Astrocyte (in vitro differentiated cells and primary cell): ENCODE measurements at regions not wholly inside any gene's neighbourhood (a gene's known extent, or its start where the extent isn't known, plus 50 kb on each side); places are given as distances from the start of the nearest gene placed in this dataset.

ENCODE experiments used
- DNase-seq: peaks from one replicate; pipeline ENCODE4 v3.0.0-alpha.2; 2010; ENCODE audit warnings: low read depth
- FAIRE-seq: peaks from 2 replicates; lab custom pipeline; 2011; peaks lifted over from hg19 to GRCh38; lab: Jason Lieb, UNC
- H2AFZ ChIP-seq: 2 replicates; pipeline ENCODE4 v1.6.0; 2012; ENCODE audit warnings: low read depth, low read length, inconsistent platforms
- H3K27ac ChIP-seq: 2 replicates; pipeline ENCODE4 v1.5.1; 2011; ENCODE audit warnings: low read depth, low read length, inconsistent platforms
- H3K27me3 ChIP-seq: 2 replicates; pipeline ENCODE4 v1.6.0; 2011; ENCODE audit warnings: low read length, inconsistent platforms; ENCODE audit not compliant: insufficient read depth
- H3K36me3 ChIP-seq: 2 replicates; pipeline ENCODE4 v1.5.1; 2011; ENCODE audit warnings: low read length, inconsistent platforms; ENCODE audit not compliant: insufficient read depth
- H3K4me1 ChIP-seq: 2 replicates; pipeline ENCODE4 v1.5.1; 2011; ENCODE audit warnings: low read length, inconsistent platforms; ENCODE audit not compliant: insufficient read depth
- H3K4me2 ChIP-seq: 2 replicates; pipeline ENCODE4 v1.6.0; 2012; ENCODE audit warnings: low read length, inconsistent platforms
- H3K4me3 ChIP-seq: 2 replicates; pipeline ENCODE4 v1.5.1; 2011; ENCODE audit warnings: low read depth, mild to moderate bottlenecking, low read length, inconsistent platforms; ENCODE audit not compliant: insufficient read depth
- H3K79me2 ChIP-seq: 2 replicates; pipeline ENCODE4 v1.6.0; 2012; ENCODE audit warnings: mild to moderate bottlenecking, low read length, inconsistent platforms; ENCODE audit not compliant: insufficient read depth
- H3K9ac ChIP-seq: 2 replicates; pipeline ENCODE4 v1.6.0; 2012; ENCODE audit warnings: mild to moderate bottlenecking, low read length, inconsistent platforms
- H3K9me3 ChIP-seq: 2 replicates; pipeline ENCODE4 v1.5.1; 2012; ENCODE audit warnings: low read depth, mild to moderate bottlenecking, low read length, inconsistent platforms; ENCODE audit not compliant: insufficient read depth
- H4K20me1 ChIP-seq: 2 replicates; pipeline ENCODE4 v1.6.0; 2012; ENCODE audit warnings: low read length, inconsistent platforms; ENCODE audit not compliant: insufficient read depth
- H3K27ac Mint-ChIP-seq: one replicate; pipeline ENCODE4 v1.8.0; 2021; ENCODE audit warnings: mild to moderate bottlenecking, mixed read lengths; ENCODE audit not compliant: unreplicated experiment
- H3K27me3 Mint-ChIP-seq: one replicate; pipeline ENCODE4 v1.8.0; 2021; ENCODE audit warnings: low read depth, mixed read lengths; ENCODE audit not compliant: unreplicated experiment
- H3K36me3 Mint-ChIP-seq: one replicate; pipeline ENCODE4 v1.8.0; 2021; ENCODE audit warnings: low read depth, mixed read lengths; ENCODE audit not compliant: unreplicated experiment
- H3K4me1 Mint-ChIP-seq: one replicate; pipeline ENCODE4 v1.8.0; 2021; ENCODE audit warnings: low read depth, mixed read lengths; ENCODE audit not compliant: unreplicated experiment
- H3K4me3 Mint-ChIP-seq: one replicate; pipeline ENCODE4 v1.8.0; 2021; ENCODE audit warnings: mild to moderate bottlenecking, moderate library complexity, mixed read lengths; ENCODE audit not compliant: unreplicated experiment
- H3K9me3 Mint-ChIP-seq: one replicate; pipeline ENCODE4 v1.8.0; 2021; ENCODE audit warnings: mild to moderate bottlenecking, mixed read lengths; ENCODE audit not compliant: unreplicated experiment
- CTCF ChIP-seq: IDR thresholded peaks from 2 replicates; pipeline ENCODE4 v1.5.1; 2011; ENCODE audit warnings: low read depth, mild to moderate bottlenecking, inconsistent platforms, low read length, moderate library complexity; ENCODE audit not compliant: insufficient read depth
- EZH2 ChIP-seq: IDR thresholded peaks from 2 replicates; pipeline ENCODE4 v1.6.1; 2012; ENCODE audit warnings: mild to moderate bottlenecking, low read length, inconsistent platforms; ENCODE audit not compliant: insufficient read depth

DNA sequence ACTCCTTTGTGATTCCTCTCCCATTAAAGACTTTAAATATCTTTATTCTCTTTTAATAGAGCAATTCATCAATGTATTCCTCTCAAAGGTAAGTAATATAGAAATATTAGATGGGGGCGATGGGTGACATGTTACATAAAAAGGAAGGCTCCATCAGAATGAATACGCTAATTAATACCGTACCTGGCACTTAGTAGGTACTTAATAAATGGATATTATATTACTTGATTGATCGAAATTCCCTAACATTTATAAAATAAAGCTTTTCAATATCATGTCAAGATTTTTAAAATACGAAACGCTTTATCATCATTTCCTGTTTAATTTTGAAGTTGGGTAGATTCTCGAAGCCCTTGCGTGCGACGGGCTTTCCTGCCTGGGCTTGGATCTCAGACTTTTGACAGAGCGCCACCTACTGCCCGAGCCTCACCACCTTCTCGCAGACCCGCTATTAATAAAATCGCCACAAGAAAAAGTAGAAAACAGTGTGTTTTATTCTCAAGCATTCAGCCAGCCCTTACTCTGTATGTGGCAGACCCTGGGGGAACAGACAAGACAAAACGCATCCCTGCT is 99.4 kb downstream of the C5orf15 start:
- peaks cover 2% of the 10 kb centered on the region for H3K36me3 Mint-ChIP-seq
- Histone ChIP-seq H3K9me3 (no peaks in the 10 kb centered on the region), H3K4me3 (no peak overlapping the region), H3K9ac (no peak overlapping the region), H3K4me1 (peaks cover 32% of the 10 kb centered on the region), H4K20me1 (no peaks in the 10 kb centered on the region), H3K27me3 (peaks cover 2% of the 10 kb centered on the region), H3K4me2 (peak overlapping the region; percentile 67), H3K36me3 (no peaks in the 10 kb centered on the region), H3K27ac (no peak overlapping the region), H2AFZ (peak overlapping the region; percentile 30), H3K79me2 (no peaks in the 10 kb centered on the region)
- peaks cover 23% of the 10 kb centered on the region for H3K4me1 Mint-ChIP-seq
- TF ChIP-seq CTCF (peak; percentile 79), EZH2 (no peak)
- peak; percentile 57 for DNase-seq
- no peak for FAIRE-seq
- H3K9me3 Mint-ChIP-seq = peaks cover 2% of the 10 kb centered on the region
- H3K27ac Mint-ChIP-seq = peak overlapping the region; percentile 27
- H3K27me3 Mint-ChIP-seq = peaks cover 38% of the 10 kb centered on the region
- no peak overlapping the region for H3K4me3 Mint-ChIP-seq

DNA sequence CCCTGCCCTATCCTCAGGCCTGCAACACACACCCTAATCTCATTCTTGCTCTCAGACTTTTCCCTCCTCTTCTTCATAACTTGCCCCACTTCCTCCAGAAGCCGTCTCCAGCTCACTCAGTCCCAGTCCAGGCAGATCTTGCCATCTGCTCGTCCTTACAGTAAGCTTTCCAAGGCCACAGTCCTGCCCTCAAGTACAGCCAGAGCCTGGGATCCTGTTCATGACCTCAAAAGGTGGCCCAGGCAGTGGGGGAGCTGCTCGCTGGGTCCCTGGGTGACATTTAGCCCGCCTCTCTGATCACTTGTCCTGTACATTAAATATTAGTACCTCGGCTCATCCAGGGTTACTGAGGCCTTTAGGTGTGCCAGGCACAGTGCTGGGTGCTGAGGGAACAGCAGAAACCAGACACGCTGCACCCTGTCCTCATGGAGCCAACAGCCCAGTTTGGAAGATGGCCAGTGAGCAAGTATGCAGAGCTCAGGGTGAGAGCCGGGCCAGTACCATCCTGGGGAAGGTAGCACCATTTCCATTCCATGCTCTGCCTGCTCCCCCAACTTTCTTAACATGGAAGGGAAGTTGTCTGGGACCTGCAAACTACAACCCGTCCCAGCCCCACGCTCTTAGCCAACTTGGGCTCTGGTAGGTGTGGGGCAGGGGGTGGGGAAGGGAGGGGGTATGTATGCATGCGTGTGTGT is 100.4 kb downstream of the C5orf15 start:
- H3K4me1 ChIP-seq = peaks cover 24% of the 10 kb centered on the region
- peaks cover 13% of the 10 kb centered on the region for H3K4me1 Mint-ChIP-seq
- H3K27ac ChIP-seq = no peak overlapping the region
- H3K9me3 Mint-ChIP-seq = peaks cover 2% of the 10 kb centered on the region
- no peak overlapping the region for H3K4me3 Mint-ChIP-seq
- H3K36me3 Mint-ChIP-seq = peaks cover 2% of the 10 kb centered on the region
- H3K9ac ChIP-seq = no peak overlapping the region
- no peak overlapping the region for H3K27ac Mint-ChIP-seq
- H3K27me3 ChIP-seq = peaks cover 2% of the 10 kb centered on the region
- no peak overlapping the region for H3K4me3 ChIP-seq
- H3K79me2 ChIP-seq = no peaks in the 10 kb centered on the region
- no peaks in the 10 kb centered on the region for H3K9me3 ChIP-seq
- H3K36me3 ChIP-seq = no peaks in the 10 kb centered on the region
- FAIRE-seq (no peak), DNase-seq (no peak)
- H3K4me2 ChIP-seq = no peak overlapping the region
- peaks cover 43% of the 10 kb centered on the region for H3K27me3 Mint-ChIP-seq
- no peaks in the 10 kb centered on the region for H4K20me1 ChIP-seq
- TF ChIP-seq EZH2 = no peak
- TF ChIP-seq CTCF = no peak
- no peak overlapping the region for H2AFZ ChIP-seq

GRCh38 chr5:133867341-133867740 is 101.1 kb downstream of the C5orf15 start:
- Mint-ChIP-seq H3K9me3 (peaks cover 2% of the 10 kb centered on the region), H3K4me3 (no peak overlapping the region), H3K27me3 (peaks cover 45% of the 10 kb centered on the region), H3K4me1 (peaks cover 7% of the 10 kb centered on the region), H3K36me3 (peaks cover 2% of the 10 kb centered on the region), H3K27ac (no peak overlapping the region)
- no peak overlapping the region for H3K9ac ChIP-seq
- no peak for TF ChIP-seq CTCF
- H3K27me3 ChIP-seq = peaks cover 2% of the 10 kb centered on the region
- no peaks in the 10 kb centered on the region for H3K9me3 ChIP-seq
- no peaks in the 10 kb centered on the region for H3K79me2 ChIP-seq
- no peaks in the 10 kb centered on the region for H3K36me3 ChIP-seq
- peaks cover 24% of the 10 kb centered on the region for H3K4me1 ChIP-seq
- DNase-seq = no peak
- no peak for FAIRE-seq
- H3K27ac ChIP-seq = no peak overlapping the region
- H3K4me2 ChIP-seq = no peak overlapping the region
- no peak overlapping the region for H2AFZ ChIP-seq
- H3K4me3 ChIP-seq = no peak overlapping the region
- no peaks in the 10 kb centered on the region for H4K20me1 ChIP-seq
